Keratinocyte (primary cell): ENCODE measurements at regions not wholly inside any gene's neighbourhood (a gene's known extent, or its start where the extent isn't known, plus 50 kb on each side); places are given as distances from the start of the nearest gene placed in this dataset.

ENCODE experiments used
- CTCF ChIP-seq, 3 experiments: IDR thresholded peaks in 1 of 3; conservative IDR thresholded peaks in 1 of 3; optimal IDR thresholded peaks in 1 of 3; 2 replicates in 2 of 3; 3 replicates in 1 of 3; pipeline versions ENCODE3 to v1.5.1; 2011; ENCODE audit warnings: low read length in 3 of 3, mild to moderate bottlenecking in 3 of 3, moderate library complexity in 2 of 3, control low read depth in 1 of 3, inconsistent platforms in 1 of 3; ENCODE audit not compliant: insufficient read depth in 2 of 3; ENCODE audit errors: extremely low read depth in 1 of 3
- EZH2 ChIP-seq: IDR thresholded peaks from one replicate; pipeline ENCODE4 v1.6.1; 2012; ENCODE audit warnings: inconsistent platforms, mild to moderate bottlenecking, low read length, moderate library complexity

DNA sequence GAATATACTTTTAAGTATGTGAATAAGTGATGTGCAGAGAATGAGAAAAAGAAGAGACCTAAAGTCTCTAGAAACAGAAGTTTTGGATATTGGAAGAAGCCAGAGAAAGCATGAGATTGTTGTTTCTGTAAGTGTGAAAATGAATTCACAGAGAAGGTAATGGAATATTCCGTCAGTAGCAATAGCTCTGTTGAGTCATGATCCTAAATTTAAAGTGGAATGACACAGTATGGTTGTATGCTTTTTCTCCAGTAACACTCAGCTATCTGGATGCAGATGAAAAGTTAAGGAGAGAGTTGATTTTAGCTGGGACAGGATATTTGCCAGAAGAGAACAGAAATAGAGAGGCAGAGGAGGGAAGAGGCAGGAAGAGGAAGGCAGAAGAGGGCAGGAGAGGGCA, 1166.3 kb downstream of the GALC start:
- TF ChIP-seq CTCF (optimal IDR thresholded peaks at IDR 0.05 in 1 of 3, IDR thresholded peaks at IDR 0.05 in 1 of 3, conservative IDR thresholded peaks at IDR 0.05 in 1 of 3; ENCODE audit: extremely low read depth in 1 of 3, insufficient read depth in 2 of 3, low read length in 3 of 3) (no peak), EZH2 (no peak)
